H54 (cell line): ENCODE measurements at regions not wholly inside any gene's neighbourhood (a gene's known extent, or its start where the extent isn't known, plus 50 kb on each side); places are given as distances from the start of the nearest gene placed in this dataset.
"Not testable (repeated sequence)": the region's sequence is repeated elsewhere in the genome, so short reads cannot be mapped to it uniquely, and the experiment has no call there.

Experiments used
- DNase-seq: peaks from one replicate; pipeline ENCODE4 v3.0.0; 2011; ENCODE audit warnings: low spot score, mixed read lengths; ENCODE audit not compliant: insufficient read length
- FAIRE-seq: peaks from 3 replicates; lab custom pipeline; 2011; peaks lifted over from hg19 to GRCh38; lab: Jason Lieb, UNC
- POLR2A ChIP-seq: IDR thresholded peaks from 2 replicates; pipeline ENCODE4 v1.6.1; 2011; ENCODE audit warnings: low read depth, mild to moderate bottlenecking, low read length

DNA sequence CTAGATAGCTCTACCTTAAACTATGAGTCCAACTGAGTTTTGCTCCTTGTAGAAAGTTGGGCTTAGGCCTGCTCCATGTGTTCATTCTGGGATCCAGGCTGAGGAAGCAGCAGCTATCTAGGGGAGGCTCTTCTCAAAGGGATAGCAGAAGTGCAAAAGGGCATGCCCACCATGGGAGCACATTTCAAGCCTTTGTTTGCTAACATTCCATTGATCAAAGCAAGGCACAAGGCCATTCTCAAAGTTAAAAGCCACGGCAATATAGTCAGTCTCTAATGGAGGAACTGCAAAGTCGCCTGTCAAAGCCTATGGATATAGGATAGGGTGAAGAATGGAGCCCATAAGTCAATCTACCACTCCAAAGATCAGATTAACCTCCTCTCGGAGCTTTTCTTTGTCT, 488.1 kb upstream of the ARX start:
- no peak for FAIRE-seq
- DNase-seq: no peak
- TF ChIP-seq POLR2A: no peak

DNA sequence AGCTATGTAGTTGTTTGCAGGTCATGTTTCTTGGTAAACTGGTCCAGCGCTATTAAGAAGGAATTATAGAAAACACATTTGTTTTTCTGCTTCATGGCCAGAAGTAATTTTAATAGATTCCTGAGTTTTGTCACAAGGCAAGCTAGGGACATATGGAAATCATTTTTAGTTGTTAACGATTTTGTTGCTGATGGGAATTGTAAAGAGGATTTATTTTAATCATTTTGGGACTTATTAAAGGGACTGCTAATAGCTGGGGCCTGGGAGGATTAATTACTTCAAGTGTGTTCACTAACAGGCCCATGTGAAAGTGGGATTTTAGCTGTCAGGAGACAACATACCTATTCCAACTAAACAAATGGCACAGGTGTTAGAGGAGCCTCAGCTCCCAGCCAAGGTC, 492.0 kb upstream of the ARX start:
- no peak for FAIRE-seq
- DNase-seq: no peak
- TF ChIP-seq POLR2A: no peak

DNA sequence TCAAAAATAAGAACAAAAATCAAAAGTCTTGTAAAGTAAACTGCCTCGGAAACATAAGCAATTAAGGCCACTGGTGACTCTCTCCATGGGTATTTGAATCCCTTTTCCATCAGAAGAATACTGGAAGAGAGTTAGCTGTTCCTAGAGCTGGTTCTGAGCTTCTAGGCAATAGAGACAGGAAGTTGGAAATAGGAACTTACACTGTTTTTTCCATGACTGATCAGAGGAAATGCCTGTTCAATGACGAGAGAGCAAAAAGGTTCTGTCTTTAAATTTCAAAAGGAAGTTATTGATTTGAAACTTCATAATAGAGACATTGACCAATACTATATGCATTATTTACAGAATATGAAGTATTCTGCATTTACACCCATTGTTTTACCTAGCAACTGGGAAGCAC, 503.5 kb upstream of the ARX start:
- TF ChIP-seq POLR2A: no peak
- DNase-seq (no peak), FAIRE-seq (no peak)

DNA sequence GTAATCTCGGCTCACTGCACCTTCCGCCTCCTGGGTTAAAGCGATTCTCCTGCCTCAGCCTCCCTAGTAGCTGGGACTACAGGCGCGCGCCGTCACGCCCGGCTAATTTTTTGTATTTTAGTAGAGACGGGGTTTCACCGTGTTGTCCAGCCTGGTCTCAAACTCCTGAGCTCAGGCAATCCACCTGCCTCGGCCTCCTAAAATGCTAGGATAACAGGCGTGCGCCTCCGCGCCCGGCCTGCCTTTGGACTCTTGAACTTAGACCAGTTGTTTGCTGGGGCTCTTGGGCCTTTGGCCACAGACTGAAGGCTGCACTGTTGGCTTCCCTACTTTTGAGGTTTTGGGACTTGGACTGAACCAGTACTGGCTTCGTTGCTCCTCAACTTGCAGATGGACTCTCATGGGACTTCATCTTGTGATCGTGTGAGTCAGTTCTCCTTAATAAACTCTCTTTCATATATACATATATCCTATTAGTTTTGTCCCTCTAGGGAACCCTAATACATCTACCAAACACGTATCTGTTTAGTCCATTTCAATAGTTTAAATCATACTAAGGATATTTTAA, 506.8 kb upstream of the ARX start:
- not testable (repeated sequence) for DNase-seq, FAIRE-seq

- no peak for DNase-seq
- FAIRE-seq: no peak
- TF ChIP-seq POLR2A: no peak
These were observed 508.1 kb upstream of the ARX start for GRCh38 chrX:25523574-25524540.

DNA sequence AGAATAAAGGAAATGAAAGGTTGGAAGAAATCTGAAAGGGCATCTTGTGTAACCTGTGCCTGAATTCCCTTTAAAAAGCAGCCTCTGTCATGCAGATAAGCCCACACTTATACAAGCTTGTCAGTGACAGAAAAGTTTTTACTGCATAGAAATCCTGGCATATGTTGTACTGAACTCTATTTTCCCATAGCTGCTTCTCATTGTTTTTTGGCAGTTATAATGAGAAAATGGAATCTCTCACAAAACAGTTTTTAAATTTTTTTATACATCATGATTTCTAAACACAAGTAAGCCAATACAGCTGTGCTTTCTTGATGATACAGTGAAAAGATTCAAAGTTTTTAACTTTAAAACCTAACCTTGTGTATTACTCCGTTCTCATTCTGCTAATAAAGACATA, 511.4 kb upstream of the ARX start:
- no peak for DNase-seq
- no peak for FAIRE-seq
- no peak for TF ChIP-seq POLR2A

- DNase-seq (no peak), FAIRE-seq (no peak)
- TF ChIP-seq POLR2A: no peak
These were observed 511.8 kb upstream of the ARX start for GRCh38 chrX:25527596-25527995.

DNA sequence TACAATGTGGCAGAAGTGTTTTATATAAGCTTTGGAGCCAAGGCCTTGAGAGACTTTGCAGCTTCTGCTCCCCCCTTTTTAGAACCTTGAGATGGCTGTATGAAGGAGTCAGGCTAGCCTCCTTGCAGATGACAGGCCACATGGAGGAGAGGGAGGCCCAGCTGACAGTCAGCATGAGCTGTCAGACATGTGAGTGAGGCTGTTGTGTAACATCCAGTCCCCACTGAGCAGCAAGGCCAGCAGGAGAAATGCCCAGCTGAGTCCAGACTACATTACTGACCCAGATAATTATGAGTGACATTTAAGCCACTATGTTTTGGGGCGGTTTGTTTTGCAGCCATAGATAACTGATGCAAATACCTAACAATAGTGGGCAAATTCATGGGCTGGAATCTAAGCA, 515.3 kb upstream of the ARX start:
- TF ChIP-seq POLR2A: no peak
- DNase-seq (no peak), FAIRE-seq (no peak)

- FAIRE-seq (no peak), DNase-seq (no peak)
- TF ChIP-seq POLR2A: no peak
These were observed 518.3 kb upstream of the ARX start for GRCh38 chrX:25534091-25534490.

GRCh38 chrX:25536307-25536970, 520.7 kb upstream of the ARX start:
- no peak for DNase-seq
- TF ChIP-seq POLR2A: no peak
- FAIRE-seq: no peak

- no peak for TF ChIP-seq POLR2A
- DNase-seq (no peak), FAIRE-seq (no peak)
These were observed 521.9 kb upstream of the ARX start for GRCh38 chrX:25537699-25538098.

- FAIRE-seq: no peak
- TF ChIP-seq POLR2A: no peak
These were observed 528.9 kb upstream of the ARX start for GRCh38 chrX:25544641-25545040.

GRCh38 chrX:25548811-25549210, 533.0 kb upstream of the ARX start:
- no peak for TF ChIP-seq POLR2A
- FAIRE-seq (no peak), DNase-seq (no peak)

More at GRCh38 chrX:25544641-25545040, 528.9 kb upstream of the ARX start:
- no peak for DNase-seq

- TF ChIP-seq POLR2A: no peak
- FAIRE-seq: no peak
- no peak for DNase-seq
These were observed 539.8 kb upstream of the ARX start for GRCh38 chrX:25555521-25555920.
